ELF-1 (cell line): ENCODE measurements at regions not wholly inside any gene's neighbourhood (a gene's known extent, or its start where the extent isn't known, plus 50 kb on each side); places are given as distances from the start of the nearest gene placed in this dataset.

Source experiments
- DNase-seq: peaks from one replicate; pipeline ENCODE4 v3.0.0-alpha.2; 2016; ENCODE audit warnings: low read depth, low spot score

DNA sequence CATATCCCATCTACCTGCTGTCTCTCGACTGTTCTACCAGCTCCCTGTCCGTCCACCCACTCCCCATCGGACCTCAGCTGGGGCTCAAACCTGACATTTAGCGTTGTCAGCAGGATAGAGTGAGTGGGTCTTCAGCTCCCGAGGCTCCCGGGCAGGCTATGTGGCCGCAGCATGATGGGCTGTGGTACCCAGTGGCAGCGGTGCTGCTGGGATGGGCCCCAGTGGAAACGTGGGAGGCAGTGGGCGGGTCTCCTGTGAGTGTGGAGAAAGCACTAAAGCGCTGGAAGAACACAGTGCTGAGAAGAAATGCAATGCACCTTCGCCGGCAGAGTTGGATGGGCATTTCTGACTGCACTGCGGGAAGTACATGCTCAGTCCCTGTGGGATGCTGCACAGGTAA is 204.8 kb upstream of the SYT4 start:
- no peak for DNase-seq

DNA sequence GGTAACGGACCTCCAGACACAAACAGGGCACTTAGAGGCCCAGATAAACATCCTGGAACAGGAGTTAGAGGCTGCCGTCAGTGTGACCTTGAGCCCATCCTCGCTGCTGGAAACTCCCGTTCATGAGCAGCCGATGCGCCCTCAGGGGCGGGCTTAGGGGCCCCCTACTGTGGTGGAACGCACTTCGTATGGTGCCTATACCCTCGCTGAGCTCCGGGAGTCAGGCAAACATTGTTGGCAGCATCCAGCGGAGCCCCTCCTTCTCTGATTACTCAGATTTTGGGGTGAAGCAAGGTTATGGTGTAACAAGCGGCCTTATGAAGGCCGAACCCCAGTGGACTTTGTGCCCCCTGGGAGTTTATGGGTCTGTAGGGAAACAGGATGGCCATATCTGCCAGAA is 205.3 kb upstream of the SYT4 start:
- no peak for DNase-seq

DNA sequence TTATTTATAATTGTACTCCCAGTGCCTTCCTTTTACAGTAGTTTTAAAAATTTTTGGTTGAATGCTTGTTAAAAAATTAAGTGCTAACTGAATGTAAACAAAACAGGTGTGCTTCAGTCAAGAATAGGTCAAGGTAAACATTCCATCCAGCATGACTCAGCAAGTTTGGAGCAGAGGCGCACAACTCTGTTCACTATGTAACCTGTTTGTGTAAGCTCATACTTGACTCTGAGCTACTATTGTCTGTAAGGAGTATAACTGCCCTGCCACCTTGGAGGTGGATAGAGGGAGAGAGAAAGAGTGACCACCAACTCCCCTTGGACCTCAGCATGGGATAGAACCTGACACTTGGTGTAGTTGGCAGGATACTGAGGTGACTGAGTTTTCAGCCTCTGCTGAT is 207.4 kb upstream of the SYT4 start:
- DNase-seq: no peak

GRCh38 chr18:43485545-43485963 is 208.3 kb upstream of the SYT4 start:
- DNase-seq: no peak

- DNase-seq: peak; percentile 22
Observed at GRCh38 chr18:43486462-43486861, 209.2 kb upstream of the SYT4 start.

DNA sequence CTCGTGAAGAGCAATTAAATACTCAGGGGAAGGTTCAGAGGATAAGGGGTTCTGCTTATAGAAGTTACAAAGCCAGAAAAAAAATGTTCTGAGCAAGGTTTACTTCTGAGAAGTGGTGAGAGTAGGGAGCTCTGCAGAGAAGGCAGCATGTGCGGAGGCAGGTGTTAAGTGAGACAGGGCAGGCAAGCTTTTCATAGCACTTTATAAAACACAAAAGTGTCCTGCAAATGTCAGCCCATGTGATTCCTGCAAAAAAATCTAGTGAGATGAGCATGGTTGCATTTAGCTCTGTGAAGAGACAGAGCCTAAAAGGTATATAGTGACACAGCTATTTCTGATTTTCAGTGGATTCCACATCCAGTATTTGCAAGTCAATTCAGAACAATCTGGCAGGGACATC is 223.8 kb upstream of the SYT4 start:
- DNase-seq: no peak

DNA sequence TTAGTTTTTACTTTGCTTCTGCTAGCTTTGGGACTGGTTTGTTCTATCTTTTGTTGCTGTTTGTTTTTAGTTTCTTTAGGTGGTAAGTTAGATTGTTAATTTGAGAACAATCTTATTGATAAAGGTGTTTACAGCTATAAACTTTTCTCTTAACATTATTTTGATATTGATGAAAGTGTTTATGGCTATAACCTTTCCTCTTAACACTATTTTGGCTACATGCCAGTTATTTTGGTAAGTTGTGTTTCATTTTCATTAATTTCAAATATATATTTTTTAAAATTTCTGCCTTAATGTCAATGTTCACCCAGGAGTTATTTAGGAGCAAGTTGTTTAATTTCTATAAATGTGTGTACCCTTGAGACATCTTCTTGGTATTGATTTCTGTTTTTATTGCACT is 229.6 kb upstream of the SYT4 start:
- DNase-seq: no peak

GRCh38 chr18:43507842-43508481 is 230.7 kb upstream of the SYT4 start:
- DNase-seq: no peak

DNA sequence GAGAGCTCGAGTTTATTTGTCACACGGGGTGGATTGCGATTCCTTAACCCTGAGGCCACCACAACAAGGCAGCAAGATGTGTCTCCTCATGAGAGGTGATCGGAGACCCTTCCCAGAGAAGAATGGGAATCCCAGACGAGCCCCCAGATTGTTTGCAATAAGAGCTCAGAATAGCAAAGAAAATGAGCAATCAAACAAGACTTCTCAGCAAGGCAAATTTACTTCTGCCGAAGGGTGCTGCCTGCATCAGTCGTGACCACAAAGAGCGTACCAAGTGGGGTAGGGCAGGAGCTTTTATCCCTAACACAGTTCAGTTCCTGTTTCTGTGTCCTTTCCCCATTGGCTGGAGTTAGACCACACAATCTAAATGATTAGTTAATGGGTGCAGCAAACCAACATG is 237.5 kb upstream of the SYT4 start:
- DNase-seq: no peak

DNA sequence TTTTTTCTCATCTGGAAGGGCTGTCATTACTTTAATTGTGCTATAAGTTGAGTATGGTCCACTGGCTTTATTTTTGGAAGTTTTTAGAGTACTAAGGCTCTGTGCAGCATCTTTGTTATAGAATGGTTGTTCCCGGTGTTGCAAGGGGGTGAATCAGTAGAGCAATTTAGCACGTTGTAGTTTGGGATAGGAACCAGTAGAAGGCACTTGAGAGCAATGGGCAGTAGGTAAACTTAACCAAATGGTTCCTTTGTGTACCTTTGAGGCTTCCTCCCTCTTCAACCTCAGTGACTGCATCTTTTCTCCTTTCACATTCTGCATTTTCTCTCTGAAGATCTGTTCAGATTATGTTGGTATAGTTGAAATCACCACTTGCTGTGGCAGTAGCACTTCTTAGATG is 238.2 kb upstream of the SYT4 start:
- no peak for DNase-seq

DNA sequence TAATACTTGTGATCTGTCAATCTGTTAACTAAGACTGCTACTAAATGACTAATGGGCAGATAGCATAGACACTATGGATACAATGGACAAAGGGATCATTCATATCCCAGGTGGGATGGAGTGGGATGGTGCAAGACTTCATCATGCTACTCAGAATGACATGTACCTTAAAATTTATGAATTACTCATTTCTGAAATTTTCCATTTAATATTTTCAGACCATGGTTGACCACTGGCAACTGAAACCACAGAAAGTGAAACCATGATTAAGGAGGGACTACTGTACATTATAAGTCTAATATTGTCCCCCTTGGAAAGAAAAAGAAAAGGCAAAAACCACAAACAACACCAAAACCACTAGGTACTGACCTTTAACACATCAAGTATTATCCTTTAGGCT is 247.0 kb upstream of the SYT4 start:
- no peak for DNase-seq

GRCh38 chr18:43525169-43525568 is 247.9 kb upstream of the SYT4 start:
- no peak for DNase-seq

DNA sequence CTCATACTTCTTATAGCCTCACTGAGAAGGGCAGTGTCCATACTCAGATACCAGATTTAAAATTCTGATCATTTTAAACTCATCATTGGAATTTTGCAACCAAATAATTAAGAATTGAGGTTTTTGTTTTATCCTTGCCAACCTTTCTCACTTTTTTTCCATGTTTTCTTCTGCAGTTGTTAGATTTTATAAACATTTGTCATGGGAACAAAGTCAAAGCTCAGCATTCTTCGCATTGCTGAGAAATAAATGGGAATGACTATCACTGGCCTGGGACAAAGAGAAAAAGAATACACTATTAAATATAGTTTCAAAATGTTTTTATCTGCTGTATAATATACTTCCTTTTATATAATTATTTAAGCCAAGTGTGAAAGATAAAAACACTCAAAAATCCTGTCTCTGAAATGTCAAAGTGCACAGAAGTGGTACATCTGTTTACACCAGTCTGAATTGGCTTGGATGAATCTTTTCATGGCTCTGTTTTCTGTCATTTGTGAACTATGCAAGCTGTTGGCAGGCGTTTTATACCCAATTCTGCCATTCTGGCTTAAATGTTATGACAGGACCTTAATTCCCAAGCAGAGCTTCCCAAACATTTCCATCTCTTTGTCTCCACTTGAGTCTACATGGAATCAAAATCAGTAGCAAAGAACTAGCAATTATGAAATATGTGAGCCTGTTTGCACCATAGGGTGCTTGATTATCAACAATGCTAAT is 249.3 kb upstream of the SYT4 start:
- DNase-seq: no peak

DNA sequence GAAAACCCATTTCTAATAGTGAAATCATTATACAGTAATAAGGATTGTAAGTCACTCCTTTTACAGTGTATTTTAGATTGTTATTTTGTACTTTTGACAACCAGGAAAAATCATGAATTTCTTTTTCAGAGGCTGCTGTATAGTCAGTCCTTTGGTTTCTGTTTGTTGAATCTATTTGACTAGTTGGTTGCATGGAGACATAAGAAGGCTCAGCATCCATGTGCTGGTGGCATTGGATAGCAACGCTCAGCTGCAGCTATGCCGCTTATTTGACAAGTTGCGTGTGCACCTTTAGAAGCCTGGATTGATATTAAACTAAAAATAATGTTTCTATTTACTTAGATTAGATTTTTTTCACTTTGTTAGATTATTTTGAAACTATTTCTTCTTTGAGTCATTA is 254.1 kb upstream of the SYT4 start:
- no peak for DNase-seq

DNA sequence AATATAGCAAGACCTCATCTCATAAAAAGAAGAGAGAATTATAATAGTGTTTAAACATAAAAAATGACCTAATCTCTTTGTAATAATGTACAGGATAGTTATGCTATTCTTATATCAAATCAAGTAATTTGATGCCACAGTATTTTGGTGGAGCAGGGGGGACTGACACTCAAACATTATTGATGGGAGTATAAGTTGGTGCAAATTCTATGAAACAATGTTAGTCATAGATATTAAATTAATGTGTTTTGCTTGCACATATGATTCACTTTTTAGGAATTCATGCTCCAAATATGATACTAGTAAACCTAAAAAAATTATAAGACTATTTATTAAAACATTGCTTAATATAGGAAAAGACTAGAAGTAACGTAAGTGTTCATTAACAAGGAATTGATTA is 256.1 kb upstream of the SYT4 start:
- DNase-seq: no peak

- no peak for DNase-seq
Observed at GRCh38 chr18:43534511-43534910, 257.2 kb upstream of the SYT4 start.

- DNase-seq: no peak
Observed at GRCh38 chr18:43539862-43540261, 262.6 kb upstream of the SYT4 start.

DNA sequence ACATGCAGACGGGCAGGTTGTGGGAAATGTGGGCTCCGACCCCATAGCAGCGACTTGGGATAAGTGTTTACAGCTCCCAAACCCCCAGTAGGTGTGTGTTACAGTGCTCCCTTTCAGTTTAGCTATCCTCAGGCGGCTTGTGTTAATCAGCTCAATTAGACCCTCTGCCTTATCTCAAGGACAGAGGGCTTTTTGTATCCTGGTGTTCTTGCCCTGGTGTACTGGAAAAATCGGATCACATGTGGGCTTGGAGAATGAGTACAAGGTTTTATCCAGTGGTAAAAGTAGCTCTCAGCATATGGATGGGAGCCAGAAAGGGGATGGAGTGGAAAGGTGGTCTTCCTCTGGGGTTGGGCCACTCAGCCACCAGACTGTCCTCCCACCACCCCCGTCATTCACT is 264.7 kb upstream of the SYT4 start:
- no peak for DNase-seq

- DNase-seq: no peak
Observed at GRCh38 chr18:43543236-43543635, 265.9 kb upstream of the SYT4 start.

- no peak for DNase-seq
Observed at GRCh38 chr18:43547456-43547855, 270.2 kb upstream of the SYT4 start.

GRCh38 chr18:43559507-43559906 is 282.2 kb upstream of the SYT4 start:
- DNase-seq: no peak

GRCh38 chr18:43563780-43564179 is 286.5 kb upstream of the SYT4 start:
- peak; percentile 23 for DNase-seq

- no peak for DNase-seq
Observed at GRCh38 chr18:43570593-43570992, 293.3 kb upstream of the SYT4 start.
